Epithelial cell of prostate (primary cell): ENCODE measurements at regions not wholly inside any gene's neighbourhood (a gene's known extent, or its start where the extent isn't known, plus 50 kb on each side); places are given as distances from the start of the nearest gene placed in this dataset.
A peak's percentile ranks its signal among the peaks of the same experiment; 100 is the strongest.

Experiments used
- DNase-seq: peaks from one replicate; pipeline ENCODE4 v3.0.0-alpha.2; 2011; ENCODE audit warnings: low read depth, low spot score
- H3K27ac ChIP-seq: fragments of 450-650 bp; 2 replicates; pipeline ENCODE4 v1.5.1; 2017; ENCODE audit warnings: mild to moderate bottlenecking

DNA sequence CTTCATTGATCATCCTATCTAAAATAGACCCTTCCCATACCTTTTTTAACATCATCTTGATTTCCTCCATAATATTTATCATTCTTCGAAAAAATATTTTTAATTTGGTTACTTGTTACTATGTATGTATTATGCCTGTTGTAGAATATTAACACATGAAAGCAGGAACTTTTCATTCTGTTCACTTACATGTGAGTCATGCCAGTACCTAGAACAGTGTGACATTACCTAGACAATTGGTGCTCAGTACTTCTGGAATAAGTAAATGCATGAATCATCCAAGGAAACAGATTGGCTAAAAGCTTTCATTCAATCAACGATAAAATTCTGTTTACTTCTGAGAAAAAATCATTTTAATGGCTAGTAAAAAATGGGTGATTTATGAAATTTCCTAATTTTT lies 76.4 kb downstream of the CXXC4 start:
- peak; percentile 52 for DNase-seq
- H3K27ac ChIP-seq: no peak overlapping the region

DNA sequence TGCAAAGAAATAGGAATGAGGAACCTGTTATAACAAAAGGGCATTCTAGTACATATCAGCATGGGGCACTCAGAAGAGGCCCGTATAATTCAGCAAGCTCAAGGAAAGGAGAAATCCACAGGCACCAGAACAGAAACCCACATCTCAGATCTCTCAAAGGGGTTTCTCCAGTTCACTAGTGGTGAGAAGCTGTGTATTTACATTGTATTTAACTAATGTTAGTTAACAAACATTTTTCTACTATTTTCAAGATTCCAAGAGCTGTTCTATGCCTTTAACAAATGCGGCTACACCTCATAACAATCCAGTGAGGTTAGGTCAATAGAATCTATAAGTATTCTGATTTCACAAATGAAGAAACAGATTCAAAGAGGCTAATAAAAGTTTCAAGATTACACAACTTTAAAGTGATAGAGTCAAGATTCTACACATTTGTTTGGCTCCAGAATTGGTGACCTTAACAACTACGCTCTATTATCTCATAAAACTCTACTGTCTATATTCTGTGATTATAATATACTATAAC lies 77.3 kb downstream of the CXXC4 start:
- H3K27ac ChIP-seq: peak overlapping the region; percentile 14
- no peak for DNase-seq

DNA sequence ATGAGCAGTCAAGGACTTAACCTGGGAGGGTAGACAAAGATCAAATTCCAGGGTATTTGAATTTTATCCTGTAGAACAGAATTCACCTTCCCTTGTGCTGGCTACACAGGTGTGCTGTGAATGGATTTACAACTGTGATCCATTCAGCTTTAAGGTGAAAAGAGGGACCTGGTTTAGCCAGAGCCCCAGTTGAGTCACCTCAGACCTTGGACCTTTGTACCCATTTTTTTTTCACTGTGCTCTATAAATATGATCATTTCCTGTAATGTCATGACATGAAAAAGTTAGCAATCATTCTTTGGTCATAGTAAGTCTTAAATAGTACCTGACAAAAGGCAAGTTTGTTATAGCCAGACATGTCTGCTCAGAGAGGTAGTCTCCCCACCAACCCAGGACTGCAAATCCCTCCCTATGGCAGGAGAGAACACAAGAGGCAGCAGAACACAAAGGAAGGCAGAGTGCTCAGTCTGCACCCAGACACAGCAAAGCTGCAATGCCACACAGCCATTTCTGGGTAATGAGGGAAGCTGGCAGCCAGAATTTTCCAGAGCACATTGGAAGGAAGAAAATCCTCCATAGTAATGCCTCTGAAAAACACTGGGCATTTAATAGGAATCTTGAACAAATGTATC lies 77.9 kb downstream of the CXXC4 start:
- H3K27ac ChIP-seq: peak overlapping the region; percentile 14
- DNase-seq: no peak

DNA sequence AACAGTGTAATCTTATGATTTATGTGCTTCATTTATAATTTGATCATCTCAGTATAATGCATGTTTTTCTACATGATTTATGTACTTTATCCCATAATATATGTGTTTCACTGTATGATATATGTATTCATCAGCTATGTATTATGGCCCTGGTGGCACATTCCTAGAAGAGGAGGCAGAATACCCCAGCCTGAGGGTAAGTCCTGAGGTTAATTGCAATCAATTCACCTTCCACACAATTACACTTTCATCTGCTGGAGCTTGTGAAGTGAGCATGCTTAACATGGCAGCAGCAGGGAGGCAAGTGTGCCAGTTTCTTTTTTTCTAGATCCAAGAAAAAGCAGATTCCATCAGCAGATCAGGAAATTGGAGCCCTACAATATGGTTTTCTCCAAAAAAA lies 81.2 kb downstream of the CXXC4 start:
- no peak for DNase-seq

DNA sequence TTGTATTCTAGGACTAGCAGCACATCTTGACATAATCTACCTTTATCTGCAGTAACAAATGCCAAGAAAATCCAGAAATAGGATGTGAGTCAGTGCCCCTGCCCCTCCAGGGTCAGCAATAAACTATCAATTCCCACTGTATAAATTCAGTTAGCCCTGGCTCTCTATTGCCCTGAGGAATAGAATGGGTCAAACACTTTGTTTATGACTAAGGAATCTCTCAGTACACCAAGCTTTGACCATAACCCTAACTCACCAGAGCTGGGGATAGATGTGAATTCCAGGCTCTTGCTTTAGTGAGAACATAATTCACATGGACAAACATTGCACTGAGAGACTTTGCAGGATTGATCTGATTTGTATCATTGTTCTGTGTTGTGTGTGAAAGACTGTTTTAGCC lies 82.3 kb downstream of the CXXC4 start:
- no peak for DNase-seq
- H3K27ac ChIP-seq: no peak overlapping the region

More for the DNA sequence above, 81.2 kb downstream of the CXXC4 start:
- no peak overlapping the region for H3K27ac ChIP-seq

DNA sequence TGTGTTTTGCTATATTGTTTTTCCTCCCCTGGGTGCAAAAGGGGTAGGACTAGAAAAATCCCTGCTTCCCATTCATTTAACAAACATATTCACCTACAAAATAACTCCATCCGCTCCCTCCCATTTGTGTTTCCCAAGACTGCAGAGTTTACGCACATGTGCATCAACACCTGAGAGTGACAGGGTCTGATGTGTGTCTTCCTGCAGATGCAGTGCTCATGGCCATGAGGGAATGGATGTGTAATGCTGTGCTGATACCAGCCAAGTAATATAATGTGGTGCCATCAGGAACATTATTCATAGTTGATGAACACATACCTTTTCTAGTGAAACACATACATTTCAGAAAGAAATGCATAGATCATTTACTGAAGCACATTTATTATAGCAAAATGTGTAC lies 83.2 kb downstream of the CXXC4 start:
- DNase-seq: no peak
- no peak overlapping the region for H3K27ac ChIP-seq

DNA sequence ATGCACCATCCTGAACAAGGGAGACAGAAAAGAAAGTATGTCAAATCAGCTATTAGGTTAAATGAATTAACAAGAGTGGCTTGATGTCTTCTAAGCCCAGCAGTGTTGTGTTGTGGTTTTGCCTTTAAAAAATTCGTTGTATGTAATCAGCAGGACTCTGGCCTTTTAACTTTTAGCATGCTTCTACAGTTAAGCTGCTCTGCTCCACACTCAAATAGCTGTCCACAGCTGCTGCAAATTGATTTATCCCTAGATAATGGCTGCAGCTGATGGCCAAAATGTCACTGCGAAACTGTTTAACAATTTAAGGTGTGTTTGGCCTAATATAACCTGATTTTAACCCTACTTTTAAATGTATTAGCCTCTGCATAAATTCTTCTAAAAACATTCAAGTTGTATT lies 85.8 kb downstream of the CXXC4 start:
- no peak for DNase-seq
- no peak overlapping the region for H3K27ac ChIP-seq

DNA sequence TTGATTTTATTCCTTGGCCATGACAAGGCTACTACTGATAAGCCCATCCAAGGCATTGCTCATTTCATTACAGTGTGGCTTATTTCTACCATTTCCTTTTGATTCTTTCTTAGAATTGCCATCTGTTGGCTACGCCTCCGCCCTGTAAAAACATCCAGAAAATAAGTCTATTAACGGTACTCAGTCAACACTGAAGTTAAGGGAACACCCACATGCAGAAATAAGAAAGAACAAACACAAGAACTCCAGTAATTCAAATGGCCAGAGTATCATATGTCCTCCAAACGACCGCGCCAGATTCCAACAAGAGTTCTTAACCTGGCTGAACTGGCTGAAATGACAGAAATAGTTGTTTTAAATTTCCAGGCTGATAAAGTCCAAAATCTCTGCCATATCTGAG lies 90.3 kb downstream of the CXXC4 start:
- no peak overlapping the region for H3K27ac ChIP-seq
- no peak for DNase-seq

DNA sequence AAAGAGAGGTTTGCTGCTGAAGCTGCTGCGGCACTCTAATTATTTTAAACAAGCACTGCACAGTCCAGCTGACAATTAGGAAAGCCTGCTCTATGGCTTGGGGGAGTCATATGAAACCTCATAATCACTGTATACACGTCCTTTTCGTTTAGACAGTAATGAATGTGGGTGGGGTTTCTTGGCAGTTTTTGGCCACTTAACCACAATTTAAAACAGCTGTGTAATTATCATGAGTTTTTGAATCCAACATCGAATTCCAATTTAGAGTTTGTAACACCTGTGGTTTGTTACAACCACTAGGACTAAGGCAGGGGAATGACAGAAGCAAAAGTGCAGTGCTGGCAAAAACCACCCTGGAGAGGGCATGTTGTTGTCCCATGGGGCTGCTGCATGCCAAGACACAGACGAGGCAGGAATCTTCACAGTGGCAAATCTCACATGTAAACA lies 99.5 kb downstream of the CXXC4 start:
- DNase-seq: no peak

DNA sequence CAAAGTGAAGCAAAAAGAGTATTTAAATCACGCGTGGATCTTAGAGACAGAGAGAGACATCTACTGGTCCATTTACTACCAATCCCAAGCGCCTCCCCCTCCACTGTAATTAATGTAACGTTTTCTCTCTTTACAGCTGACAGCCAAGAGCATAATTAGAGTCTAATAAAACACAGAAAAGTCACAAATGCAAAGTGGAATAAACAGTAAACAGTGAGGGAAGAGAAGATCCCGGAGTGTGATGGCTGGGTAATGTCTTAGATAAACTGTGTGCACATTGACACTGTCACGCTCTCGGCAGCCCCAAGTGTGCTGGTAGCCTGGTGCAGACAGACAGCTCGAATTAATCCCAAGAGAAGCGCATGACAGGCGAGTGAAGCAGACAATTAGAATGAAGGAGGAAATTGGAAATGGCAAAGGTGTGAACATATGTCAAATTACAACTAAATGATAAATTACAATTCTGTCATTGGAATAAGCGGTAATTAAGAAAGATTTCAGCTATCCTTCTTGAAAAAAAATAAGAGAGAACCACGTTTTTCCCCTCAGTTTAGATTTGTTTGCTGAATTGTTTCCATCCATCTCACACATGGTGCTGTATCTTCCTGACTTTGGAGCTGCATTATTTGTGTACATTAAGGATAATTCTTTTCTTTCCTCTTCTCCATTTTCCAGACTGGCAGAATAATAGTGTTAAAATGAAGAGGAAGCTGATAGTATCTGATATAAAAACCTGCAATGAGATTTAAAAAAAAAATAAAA lies 100.1 kb downstream of the CXXC4 start:
- no peak overlapping the region for H3K27ac ChIP-seq
- no peak for DNase-seq

More for the DNA sequence above, 99.5 kb downstream of the CXXC4 start:
- no peak overlapping the region for H3K27ac ChIP-seq

DNA sequence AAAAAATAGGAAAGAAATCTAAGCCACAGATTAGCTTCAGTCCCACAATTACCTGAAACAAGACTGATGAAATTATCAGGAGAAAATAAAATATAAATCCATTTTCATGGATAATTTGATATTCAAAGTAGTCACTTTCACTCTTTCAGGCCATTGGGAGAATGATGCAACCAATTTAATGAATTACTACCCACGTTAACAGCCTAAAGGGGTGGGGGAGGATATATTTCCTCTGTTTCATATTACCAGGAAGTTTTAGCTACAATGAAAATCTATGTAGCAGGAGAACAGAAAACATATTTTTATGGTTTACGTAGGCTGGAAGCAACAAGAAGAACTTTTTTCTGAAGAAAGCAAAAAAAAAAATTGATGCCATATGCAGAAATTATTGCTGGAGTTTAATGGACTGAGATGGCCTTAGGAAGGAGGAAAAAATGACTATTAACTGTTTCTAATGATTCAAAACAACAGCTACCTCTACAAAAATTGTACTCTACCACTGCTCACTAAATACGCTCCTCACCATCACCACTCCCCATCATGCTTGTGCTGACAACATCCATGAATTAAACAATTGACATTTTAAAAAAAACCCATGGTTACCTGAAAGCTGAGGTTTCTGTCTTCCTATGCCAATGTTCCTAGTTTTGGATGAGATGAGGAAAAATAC lies 100.9 kb downstream of the CXXC4 start:
- DNase-seq: no peak
- H3K27ac ChIP-seq: peak overlapping the region; percentile 38

DNA sequence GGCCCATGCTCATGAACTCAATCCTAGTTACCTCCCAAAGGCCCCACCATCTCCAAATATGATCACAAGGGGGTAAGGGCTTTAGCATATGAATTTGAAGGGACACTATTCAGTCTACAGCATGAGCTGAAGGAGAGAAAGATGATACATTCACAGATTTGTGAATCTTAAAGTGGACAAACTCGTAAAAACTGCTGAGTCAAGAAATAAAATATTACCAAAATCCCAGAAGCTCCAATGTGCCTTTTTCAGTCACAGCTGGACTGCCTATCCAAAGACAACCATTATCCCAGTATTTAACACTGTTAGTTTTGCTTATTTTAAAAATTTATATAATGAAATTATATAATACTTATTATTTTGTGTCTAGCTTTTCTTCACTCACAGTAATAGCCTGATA lies 109.0 kb downstream of the CXXC4 start:
- H3K27ac ChIP-seq: no peak overlapping the region
- DNase-seq: no peak

DNA sequence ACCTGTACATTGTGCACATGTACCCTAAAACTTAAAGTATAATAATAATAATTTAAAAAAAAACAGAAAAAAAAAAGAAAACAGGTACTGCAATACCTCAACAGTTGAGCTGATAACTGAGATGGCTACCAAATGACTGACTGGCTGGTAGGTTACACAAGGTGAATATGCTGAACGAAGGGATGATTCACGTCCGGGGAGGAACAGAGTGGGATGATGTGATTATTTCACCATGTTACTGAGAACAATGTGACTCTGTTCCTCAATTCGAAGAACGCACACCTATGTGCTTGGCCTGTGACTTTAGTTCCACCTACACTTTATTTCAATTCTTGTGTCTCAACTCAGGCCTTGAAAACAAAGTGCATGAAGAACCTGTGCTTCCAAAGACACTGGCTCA lies 111.7 kb downstream of the CXXC4 start:
- no peak overlapping the region for H3K27ac ChIP-seq
- no peak for DNase-seq

DNA sequence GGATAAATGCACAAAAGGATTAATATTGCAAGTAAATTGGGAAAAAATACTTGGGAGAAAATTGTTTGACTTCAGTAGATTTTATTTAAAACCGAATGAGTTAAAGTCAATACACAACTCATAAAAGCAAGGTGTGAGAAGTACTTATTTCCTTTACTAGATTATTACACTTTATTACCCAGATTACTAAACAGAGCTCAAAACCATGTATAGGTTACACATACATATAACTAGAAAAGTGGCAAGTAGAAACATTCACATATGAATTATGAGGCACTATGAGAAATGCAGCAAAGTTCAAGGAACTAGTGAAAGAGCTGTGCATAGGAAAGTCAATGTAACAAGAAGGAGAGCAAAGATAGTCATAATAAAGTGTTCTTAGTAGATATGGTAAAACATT lies 113.0 kb downstream of the CXXC4 start:
- no peak for DNase-seq

DNA sequence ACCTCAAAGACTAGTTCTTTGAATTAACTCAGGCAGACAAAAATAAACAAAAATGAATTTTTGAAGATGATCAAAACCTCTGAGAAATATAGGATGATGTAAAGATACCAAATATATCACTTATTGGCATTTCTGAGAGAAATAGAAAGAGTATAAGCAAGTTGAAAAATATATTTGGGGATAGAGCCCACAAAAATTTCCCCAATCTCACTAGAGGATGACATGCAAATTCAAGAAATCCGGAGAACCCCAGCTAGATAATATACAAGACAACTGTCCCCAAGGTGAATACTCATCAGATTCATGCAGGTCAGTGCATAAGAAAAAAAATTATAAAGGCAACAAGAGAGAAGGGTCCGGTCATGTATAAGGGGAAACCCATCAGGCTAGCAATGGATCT lies 129.1 kb downstream of the CXXC4 start:
- no peak overlapping the region for H3K27ac ChIP-seq
- no peak for DNase-seq

More for the DNA sequence above, 113.0 kb downstream of the CXXC4 start:
- H3K27ac ChIP-seq: no peak overlapping the region

DNA sequence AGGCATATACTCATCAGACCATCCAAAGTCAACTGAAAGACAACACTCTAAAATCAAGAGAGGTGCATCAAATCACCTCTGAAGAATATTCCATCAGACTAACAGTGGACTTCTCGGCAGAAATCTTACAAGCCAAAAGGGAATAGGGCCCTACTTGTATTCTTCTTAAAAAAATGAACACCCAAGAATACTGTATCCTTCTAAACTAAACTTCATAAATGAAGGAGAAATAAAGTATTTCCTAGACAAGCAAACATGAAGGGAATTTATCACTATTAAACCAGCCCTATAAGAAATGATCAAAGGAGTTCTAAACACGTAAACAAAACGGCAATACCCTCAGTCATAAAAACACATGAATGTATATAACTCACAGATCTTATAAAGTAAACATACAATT lies 141.2 kb downstream of the CXXC4 start:
- no peak overlapping the region for H3K27ac ChIP-seq
- DNase-seq: no peak

DNA sequence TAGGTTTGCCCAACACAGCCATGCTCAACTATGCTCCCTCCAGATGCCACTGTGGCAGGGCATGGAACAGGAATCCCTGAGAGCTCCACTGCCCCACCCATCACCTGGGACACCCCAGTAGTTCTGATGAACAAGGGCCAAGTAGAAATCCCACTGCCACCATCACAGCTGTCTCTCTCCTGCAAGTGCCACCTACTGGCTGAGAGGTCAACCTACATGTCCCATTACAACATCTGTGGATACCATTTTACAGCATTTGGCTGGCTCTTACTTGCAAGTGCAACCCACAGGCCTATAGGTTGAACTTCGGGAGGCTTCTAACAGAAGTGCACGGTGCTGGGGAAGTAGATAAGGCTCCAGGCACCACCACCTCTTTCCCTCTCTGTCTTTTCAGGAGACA lies 142.5 kb downstream of the CXXC4 start:
- DNase-seq: no peak
- no peak overlapping the region for H3K27ac ChIP-seq

DNA sequence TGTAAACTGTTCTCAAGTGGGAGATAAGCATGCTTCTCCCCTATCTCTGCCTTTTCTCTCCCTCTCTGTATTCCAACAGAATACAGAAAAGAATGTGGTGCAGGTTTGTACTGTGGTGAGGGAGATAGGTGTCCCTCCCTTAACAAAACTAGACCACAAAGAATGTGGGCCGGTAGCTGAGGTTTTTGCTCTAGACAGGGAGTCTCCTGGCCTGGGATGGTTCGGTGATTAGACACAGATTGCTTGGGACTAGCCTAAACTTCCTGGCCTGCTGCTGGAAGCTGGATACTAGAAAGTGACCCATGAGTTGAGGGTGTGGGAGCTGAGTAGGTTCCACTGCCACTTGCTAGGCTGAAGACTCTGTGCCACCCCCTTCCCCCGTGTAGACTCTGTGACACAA lies 143.0 kb downstream of the CXXC4 start:
- no peak for DNase-seq

DNA sequence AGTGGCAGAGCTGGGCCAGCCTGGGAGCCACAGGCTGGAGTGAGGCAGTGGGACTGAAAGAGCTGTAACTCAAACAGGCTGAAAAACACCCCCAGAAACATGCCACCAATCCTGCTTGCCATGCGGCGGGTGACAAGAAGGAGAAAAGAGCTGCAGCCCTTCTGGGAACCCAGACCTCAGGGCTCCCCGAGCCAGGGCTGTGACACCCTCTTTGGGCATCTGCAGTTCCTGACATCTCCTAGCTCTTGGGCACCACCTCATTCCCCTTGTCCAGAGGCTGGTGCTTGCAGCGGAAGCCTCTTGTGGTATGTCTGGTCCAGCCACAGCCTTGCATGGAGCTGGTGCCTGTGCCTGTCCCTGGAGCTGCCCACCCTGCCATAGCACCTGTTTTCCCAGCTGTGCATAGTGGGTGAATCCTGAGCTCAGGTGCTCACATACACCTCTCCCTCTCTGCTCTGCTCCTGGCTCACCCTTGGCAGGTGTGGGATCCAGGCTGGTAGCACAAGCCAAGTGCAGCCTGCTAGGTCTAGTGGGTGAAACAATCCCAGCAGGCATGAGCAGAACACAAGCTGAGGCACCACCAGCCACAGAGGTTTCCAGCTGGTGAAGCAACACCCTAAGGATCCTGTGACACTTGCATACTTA lies 149.0 kb downstream of the CXXC4 start:
- no peak overlapping the region for H3K27ac ChIP-seq
- DNase-seq: no peak

More for the DNA sequence above, 143.0 kb downstream of the CXXC4 start:
- H3K27ac ChIP-seq: no peak overlapping the region

DNA sequence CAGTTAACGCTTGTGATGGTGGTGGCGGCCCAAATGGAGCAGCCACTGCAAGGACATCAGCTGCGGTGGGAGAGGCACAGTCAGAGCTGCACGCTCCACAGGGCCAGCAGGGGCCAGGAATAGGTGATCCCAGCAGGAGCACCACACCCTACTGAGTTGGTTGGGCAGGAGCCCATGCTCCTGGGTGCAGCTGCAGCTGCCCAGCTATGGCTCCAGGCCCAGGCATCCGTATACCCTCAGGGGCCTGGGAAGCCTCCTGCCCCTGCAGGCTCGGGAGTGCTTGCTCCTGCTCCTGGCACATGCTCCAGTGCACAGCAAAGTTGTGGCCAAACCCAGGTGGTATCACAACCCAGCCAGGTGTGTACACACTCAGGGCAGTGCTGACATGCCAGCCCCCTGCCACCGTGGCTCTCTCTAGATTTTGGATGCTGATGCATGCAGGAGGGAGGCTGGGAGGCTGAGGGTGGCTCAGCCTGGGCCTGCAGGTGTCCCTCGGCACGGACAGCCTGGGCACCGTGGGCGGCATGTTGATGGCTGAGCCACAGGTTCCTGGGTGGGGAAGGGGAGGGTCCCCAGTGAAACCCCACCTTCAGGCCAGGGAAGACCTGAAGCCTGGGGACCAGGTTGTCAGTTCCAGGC lies 150.2 kb downstream of the CXXC4 start:
- DNase-seq: no peak
- no peak overlapping the region for H3K27ac ChIP-seq
